Astrocyte of the spinal cord (primary cell): ENCODE measurements at regions not wholly inside any gene's neighbourhood (a gene's known extent, or its start where the extent isn't known, plus 50 kb on each side); places are given as distances from the start of the nearest gene placed in this dataset.

Experiments
- DNase-seq: peaks from one replicate; pipeline ENCODE4 v3.0.0; 2011; ENCODE audit warnings: low read depth, low spot score
- H3K4me3 ChIP-seq: 2 replicates; pipeline ENCODE4 v1.5.1; 2011; ENCODE audit warnings: low read depth, mild to moderate bottlenecking, low read length, moderate library complexity
- in situ Hi-C: cut with HindIII; loops from 2 replicates; pipeline ENCODE4 v1.10.0; 2017; ENCODE audit warnings: low sequenced_read_pairs
- TF ChIP-seq, protein P1 (sequence below): IDR thresholded peaks from 2 replicates; pipeline ENCODE4 v1.5.1; 2012; ENCODE audit warnings: low read depth, mild to moderate bottlenecking, low read length, inconsistent platforms

DNA sequence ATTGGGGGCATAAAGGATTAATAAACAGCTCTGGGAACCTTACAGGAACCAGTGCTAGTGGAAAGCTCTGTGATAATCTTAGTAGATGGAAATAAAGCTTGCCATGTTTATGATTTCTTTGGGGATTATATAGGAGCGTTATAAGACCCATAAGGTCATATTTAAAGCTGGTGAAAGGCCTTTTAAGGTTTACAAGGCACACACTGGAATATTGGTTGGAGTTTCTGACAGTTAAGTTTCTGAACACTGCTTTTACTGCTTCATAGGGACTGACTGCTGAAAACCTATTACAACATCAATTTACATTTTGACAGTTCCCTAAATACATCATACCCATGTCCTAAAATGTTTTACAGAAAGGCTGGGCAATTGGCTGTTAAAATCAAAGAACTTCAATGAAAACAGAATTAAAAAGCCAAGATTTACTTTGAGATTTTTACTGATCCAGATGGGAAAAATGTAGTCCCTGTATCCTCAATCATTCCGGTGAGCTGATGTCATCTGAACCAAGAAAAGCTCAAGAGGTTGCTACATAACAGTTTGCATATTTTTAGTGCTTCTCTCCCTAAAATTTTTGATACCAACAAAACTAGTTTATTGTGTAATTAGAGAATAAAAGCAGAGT lies 153.7 kb upstream of the IGF1 start:
- in situ Hi-C loops, result no loop called here
- DNase-seq, result no peak
- TF ChIP-seq, protein P1, sequence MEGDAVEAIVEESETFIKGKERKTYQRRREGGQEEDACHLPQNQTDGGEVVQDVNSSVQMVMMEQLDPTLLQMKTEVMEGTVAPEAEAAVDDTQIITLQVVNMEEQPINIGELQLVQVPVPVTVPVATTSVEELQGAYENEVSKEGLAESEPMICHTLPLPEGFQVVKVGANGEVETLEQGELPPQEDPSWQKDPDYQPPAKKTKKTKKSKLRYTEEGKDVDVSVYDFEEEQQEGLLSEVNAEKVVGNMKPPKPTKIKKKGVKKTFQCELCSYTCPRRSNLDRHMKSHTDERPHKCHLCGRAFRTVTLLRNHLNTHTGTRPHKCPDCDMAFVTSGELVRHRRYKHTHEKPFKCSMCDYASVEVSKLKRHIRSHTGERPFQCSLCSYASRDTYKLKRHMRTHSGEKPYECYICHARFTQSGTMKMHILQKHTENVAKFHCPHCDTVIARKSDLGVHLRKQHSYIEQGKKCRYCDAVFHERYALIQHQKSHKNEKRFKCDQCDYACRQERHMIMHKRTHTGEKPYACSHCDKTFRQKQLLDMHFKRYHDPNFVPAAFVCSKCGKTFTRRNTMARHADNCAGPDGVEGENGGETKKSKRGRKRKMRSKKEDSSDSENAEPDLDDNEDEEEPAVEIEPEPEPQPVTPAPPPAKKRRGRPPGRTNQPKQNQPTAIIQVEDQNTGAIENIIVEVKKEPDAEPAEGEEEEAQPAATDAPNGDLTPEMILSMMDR, result no peak
- H3K4me3 ChIP-seq, result no peak overlapping the region

DNA sequence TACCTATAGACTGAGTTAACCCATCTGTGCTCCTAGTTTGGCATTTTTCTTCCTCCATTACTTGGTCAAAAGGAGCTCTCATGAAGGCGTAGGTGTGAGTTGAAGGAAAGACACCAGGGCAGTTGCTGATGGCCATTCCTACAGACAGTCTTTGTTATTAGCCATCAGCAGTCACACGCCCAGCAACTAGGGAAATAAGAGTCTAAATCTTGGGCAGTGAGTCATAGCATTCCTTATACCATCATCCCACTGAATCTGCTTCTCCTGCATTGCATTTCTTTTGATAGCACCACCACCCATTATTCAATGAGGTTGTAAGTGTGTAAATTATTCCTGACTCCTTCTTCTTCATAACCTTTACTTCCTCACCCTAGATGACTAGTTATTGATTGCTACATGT lies 150.9 kb upstream of the IGF1 start:
- in situ Hi-C loops, result no loop called here
- H3K4me3 ChIP-seq, result no peak overlapping the region
- TF ChIP-seq, protein P1, result no peak
- DNase-seq, result peak; percentile 31

DNA sequence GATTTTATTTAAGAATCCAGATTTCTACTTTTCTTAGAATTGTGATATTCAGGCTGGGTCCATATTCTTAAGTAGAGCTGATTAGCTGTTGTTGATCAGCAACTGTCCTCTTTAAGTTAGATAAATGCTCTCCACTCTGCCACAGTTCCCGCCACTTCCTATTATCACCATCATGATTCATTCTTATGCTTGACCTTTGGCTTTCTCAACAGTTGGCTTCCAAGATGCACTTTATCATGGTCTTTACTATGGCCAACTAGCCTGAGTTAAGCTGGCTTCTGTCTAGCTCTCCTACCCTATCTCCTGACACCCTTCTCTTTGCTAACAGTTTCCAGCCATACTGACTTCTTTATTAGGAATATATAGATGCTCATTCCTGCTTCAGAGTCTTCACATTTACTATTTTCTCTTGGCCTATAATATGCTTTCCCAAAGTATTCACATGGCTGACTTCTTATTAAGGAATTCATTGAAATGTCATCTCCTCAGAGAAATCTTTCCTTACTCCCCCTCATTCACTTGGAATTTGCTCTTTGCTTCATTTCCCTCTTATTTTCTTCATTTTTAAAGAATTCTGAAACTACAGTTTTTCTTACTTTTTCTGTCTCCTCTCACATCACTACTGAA lies 149.0 kb upstream of the IGF1 start:
- in situ Hi-C loops, result no loop called here
- no peak overlapping the region for H3K4me3 ChIP-seq
- DNase-seq, result no peak
- TF ChIP-seq, protein P1, result no peak

- TF ChIP-seq, protein P1, result no peak
- no peak for DNase-seq
- no peak overlapping the region for H3K4me3 ChIP-seq
- in situ Hi-C loops, result no loop called here
Measured at GRCh38 chr12:102625819-102626218, 145.5 kb upstream of the IGF1 start.

DNA sequence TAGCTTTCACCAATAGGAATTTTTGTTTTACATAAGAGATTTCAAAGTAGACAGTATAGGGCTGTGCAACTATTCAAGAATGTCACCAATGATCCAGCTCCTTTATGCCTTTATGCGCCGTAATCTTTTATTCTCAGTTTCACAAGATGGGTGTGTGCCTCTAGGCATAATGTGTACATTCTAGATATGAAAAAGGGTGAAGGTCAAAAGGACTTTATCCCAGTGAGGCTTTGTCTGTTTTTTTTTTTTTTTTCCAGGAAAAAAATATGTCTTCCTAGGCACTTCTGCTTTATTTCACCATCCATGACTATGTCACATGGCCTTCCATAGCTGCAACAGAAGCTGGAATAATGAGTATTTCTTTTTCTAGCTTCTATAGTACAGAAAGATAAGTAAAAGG lies 142.3 kb upstream of the IGF1 start:
- no peak for DNase-seq
- TF ChIP-seq, protein P1, result no peak

GRCh38 chr12:102618197-102618877 lies 138.0 kb upstream of the IGF1 start:
- TF ChIP-seq, protein P1, result no peak
- in situ Hi-C loops, result no loop called here
- DNase-seq, result no peak
- no peak overlapping the region for H3K4me3 ChIP-seq

More for the DNA sequence above, 142.3 kb upstream of the IGF1 start:
- H3K4me3 ChIP-seq, result no peak overlapping the region
- in situ Hi-C loops, result no loop called here
